HG03139 (cell line): ENCODE measurements at regions not wholly inside any gene's neighbourhood (a gene's known extent, or its start where the extent isn't known, plus 50 kb on each side); places are given as distances from the start of the nearest gene placed in this dataset.
"Not testable (repeated sequence)": the region's sequence is repeated elsewhere in the genome, so short reads cannot be mapped to it uniquely, and the experiment has no call there.

Experiments used
- ATAC-seq: cut with Tn5 transposase; IDR thresholded peaks from one replicate; pipeline ENCODE4 v1.9.1; 2021; ENCODE audit not compliant: unreplicated experiment

GRCh38 chr5:32534041-32534440 lies 51.3 kb upstream of the SUB1 start:
- no peak for ATAC-seq

GRCh38 chr5:32531885-32532520 lies 53.4 kb upstream of the SUB1 start:
- ATAC-seq: peak; percentile 36

- ATAC-seq: not testable (repeated sequence)
Measured at GRCh38 chr5:32527321-32527720, 58.0 kb upstream of the SUB1 start.

GRCh38 chr5:32526810-32527209 lies 58.5 kb upstream of the SUB1 start:
- ATAC-seq: no peak

GRCh38 chr5:32523625-32524024 lies 61.7 kb upstream of the SUB1 start:
- ATAC-seq: no peak

- ATAC-seq: no peak
Measured at GRCh38 chr5:32522429-32523143, 62.8 kb upstream of the SUB1 start.

GRCh38 chr5:32521481-32521880 lies 63.9 kb upstream of the SUB1 start:
- no peak for ATAC-seq

GRCh38 chr5:32520972-32521371 lies 64.4 kb upstream of the SUB1 start:
- ATAC-seq: no peak

- no peak for ATAC-seq
Measured at GRCh38 chr5:32520356-32520755, 65.0 kb upstream of the SUB1 start.

- ATAC-seq: no peak
Measured at GRCh38 chr5:32519508-32519907, 65.8 kb upstream of the SUB1 start.

- ATAC-seq: no peak
Measured at GRCh38 chr5:32514806-32515205, 70.3 kb upstream of the ZFR start.

GRCh38 chr5:32512926-32513325 lies 68.4 kb upstream of the ZFR start:
- ATAC-seq: no peak

GRCh38 chr5:32511776-32512374 lies 67.3 kb upstream of the ZFR start:
- ATAC-seq: no peak

- no peak for ATAC-seq
Measured at GRCh38 chr5:32510860-32511259, 66.3 kb upstream of the ZFR start.

GRCh38 chr5:32508806-32509805 lies 64.6 kb upstream of the ZFR start:
- no peak for ATAC-seq

GRCh38 chr5:32507738-32508434 lies 63.3 kb upstream of the ZFR start:
- ATAC-seq: no peak

- ATAC-seq: no peak
Measured at GRCh38 chr5:32506799-32507198, 62.3 kb upstream of the ZFR start.

- no peak for ATAC-seq
Measured at GRCh38 chr5:32506201-32506661, 61.7 kb upstream of the ZFR start.

- no peak for ATAC-seq
Measured at GRCh38 chr5:32505756-32506155, 61.2 kb upstream of the ZFR start.

GRCh38 chr5:32504989-32505596 lies 60.6 kb upstream of the ZFR start:
- ATAC-seq: no peak
